Caco-2 (cell line): ENCODE measurements at regions not wholly inside any gene's neighbourhood (a gene's known extent, or its start where the extent isn't known, plus 50 kb on each side); places are given as distances from the start of the nearest gene placed in this dataset.

ENCODE experiments used
- BruUV-seq: library from RNA; stranded (reverse); fragments of 400-500 nt; replicated peaks from 2 replicates; lab custom pipeline; 2021; lab: Mats Ljungman, UMichigan
- CTCF ChIA-PET: fragments of 300-600 bp; sonication (Branson Sonifier 250); formaldehyde crosslinking; loops from one replicate; lab custom pipeline; 2022; ENCODE audit warnings: antibody characterized with exemption; lab: Charles Lee
- POLR2A ChIA-PET: fragments of 300-600 bp; sonication (Branson Sonifier 250); formaldehyde crosslinking; loops from one replicate; lab custom pipeline; 2022; ENCODE audit warnings: antibody characterized with exemption; lab: Charles Lee
- DNase-seq, 2 experiments: peaks; one replicate each; pipeline versions ENCODE4 v3.0.0 to v3.0.0-alpha.2; 2020 to 2022
- H3K27me3 ChIP-seq: replicated peaks from 2 replicates; pipeline ENCODE4 v1.6.0; 2011; ENCODE audit warnings: low read length; ENCODE audit not compliant: control insufficient read depth, insufficient read depth
- H3K36me3 ChIP-seq: 2 replicates; pipeline ENCODE4 v1.5.1; 2011; ENCODE audit warnings: low read length; ENCODE audit not compliant: control insufficient read depth, insufficient read depth
- H3K4me1 ChIP-seq: fragments of 250-450 bp; sonication (Bioruptor Pico); 2 replicates; pipeline ENCODE4 v1.5.1; 2020; ENCODE audit warnings: mild to moderate bottlenecking
- H3K4me3 ChIP-seq: 2 replicates; pipeline ENCODE4 v1.5.1; 2011; ENCODE audit warnings: low read depth, mild to moderate bottlenecking, control low read depth, low read length
- H3K9me3 ChIP-seq: fragments of 250-450 bp; sonication (Bioruptor Pico); 2 replicates; pipeline ENCODE4 v1.5.1; 2020; ENCODE audit warnings: mild to moderate bottlenecking, moderate library complexity
- H3K27ac Mint-ChIP-seq: one replicate; pipeline ENCODE4 v1.8.0; 2022; ENCODE audit warnings: mixed read lengths; ENCODE audit not compliant: unreplicated experiment
- H3K27me3 Mint-ChIP-seq: one replicate; pipeline ENCODE4 v1.8.0; 2022; ENCODE audit warnings: mixed read lengths; ENCODE audit not compliant: insufficient read depth, unreplicated experiment
- H3K36me3 Mint-ChIP-seq: one replicate; pipeline ENCODE4 v1.8.0; 2022; ENCODE audit warnings: mild to moderate bottlenecking, mixed read lengths; ENCODE audit not compliant: insufficient read depth, unreplicated experiment
- H3K4me1 Mint-ChIP-seq: one replicate; pipeline ENCODE4 v1.8.0; 2022; ENCODE audit warnings: low read depth, mixed read lengths; ENCODE audit not compliant: unreplicated experiment
- H3K4me3 Mint-ChIP-seq: one replicate; pipeline ENCODE4 v1.8.0; 2022; ENCODE audit warnings: mild to moderate bottlenecking, moderate library complexity, mixed read lengths; ENCODE audit not compliant: unreplicated experiment
- H3K9me3 Mint-ChIP-seq: one replicate; pipeline ENCODE4 v1.8.0; 2022; ENCODE audit warnings: mixed read lengths; ENCODE audit not compliant: unreplicated experiment
- intact Hi-C: fragments of 100-400 bp; cut with micrococcal nuclease; formaldehyde crosslinking; loops from one replicate; pipeline ENCODE4 v1.10.0; 2022; ENCODE audit not compliant: unreplicated experiment
- TF ChIP-seq, protein P1 (sequence below), 2 experiments: fragments of 200-600 bp in 1 of 2; IDR thresholded peaks; 1 replicate in 1 of 2; 2 replicates in 1 of 2; pipeline versions ENCODE4 v1.5.1 to v1.8.0; 2011 to 2022; ENCODE audit warnings: antibody characterized with exemption in 1 of 2, control low read depth in 1 of 2, inconsistent platforms in 1 of 2, low read depth in 1 of 2, low read length in 1 of 2, mild to moderate bottlenecking in 1 of 2, moderate library complexity in 1 of 2; ENCODE audit not compliant: insufficient read depth in 1 of 2, severe bottlenecking in 1 of 2, unreplicated experiment in 1 of 2

DNA sequence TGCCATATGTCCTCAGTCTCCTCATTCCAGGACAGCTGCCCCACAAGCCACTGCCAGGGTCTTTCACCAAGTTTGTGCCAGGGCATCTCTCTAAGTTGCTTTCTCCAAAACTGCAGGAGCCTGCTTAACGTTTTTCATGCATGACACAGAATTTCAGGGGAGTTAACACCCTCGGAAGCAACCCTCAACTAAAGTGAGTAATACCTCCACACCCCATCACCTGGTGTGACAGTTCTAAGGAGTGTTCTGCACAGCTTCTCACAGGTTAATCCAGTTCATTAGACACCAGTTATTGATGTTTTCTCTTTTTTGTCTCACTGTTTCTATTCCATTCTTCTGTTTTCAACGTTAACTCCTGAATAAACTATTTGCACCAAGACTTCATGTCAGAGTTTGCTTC, 115.0 kb downstream of the BACH1 start:
- intact Hi-C loops: no loop called here
- no peak overlapping the region for H3K4me3 Mint-ChIP-seq
- H3K27ac Mint-ChIP-seq: no peak overlapping the region
- no peaks in the 10 kb centered on the region for H3K9me3 ChIP-seq
- H3K4me3 ChIP-seq: no peak overlapping the region
- BruUV-seq: no TSS peak
- H3K36me3 Mint-ChIP-seq: no peaks in the 10 kb centered on the region
- no peaks in the 10 kb centered on the region for H3K27me3 Mint-ChIP-seq
- ChIA-PET CTCF (no interaction called here), POLR2A (no interaction called here)
- peaks cover 3% of the 10 kb centered on the region; the same call in 1 of the 2 replicates for H3K4me1 ChIP-seq
- peaks cover 17% of the 10 kb centered on the region for H3K4me1 Mint-ChIP-seq
- no peaks in the 10 kb centered on the region for H3K27me3 ChIP-seq
- H3K9me3 Mint-ChIP-seq: no peaks in the 10 kb centered on the region
- H3K36me3 ChIP-seq: no peaks in the 10 kb centered on the region
- DNase-seq: no peak
- TF ChIP-seq, protein P1, sequence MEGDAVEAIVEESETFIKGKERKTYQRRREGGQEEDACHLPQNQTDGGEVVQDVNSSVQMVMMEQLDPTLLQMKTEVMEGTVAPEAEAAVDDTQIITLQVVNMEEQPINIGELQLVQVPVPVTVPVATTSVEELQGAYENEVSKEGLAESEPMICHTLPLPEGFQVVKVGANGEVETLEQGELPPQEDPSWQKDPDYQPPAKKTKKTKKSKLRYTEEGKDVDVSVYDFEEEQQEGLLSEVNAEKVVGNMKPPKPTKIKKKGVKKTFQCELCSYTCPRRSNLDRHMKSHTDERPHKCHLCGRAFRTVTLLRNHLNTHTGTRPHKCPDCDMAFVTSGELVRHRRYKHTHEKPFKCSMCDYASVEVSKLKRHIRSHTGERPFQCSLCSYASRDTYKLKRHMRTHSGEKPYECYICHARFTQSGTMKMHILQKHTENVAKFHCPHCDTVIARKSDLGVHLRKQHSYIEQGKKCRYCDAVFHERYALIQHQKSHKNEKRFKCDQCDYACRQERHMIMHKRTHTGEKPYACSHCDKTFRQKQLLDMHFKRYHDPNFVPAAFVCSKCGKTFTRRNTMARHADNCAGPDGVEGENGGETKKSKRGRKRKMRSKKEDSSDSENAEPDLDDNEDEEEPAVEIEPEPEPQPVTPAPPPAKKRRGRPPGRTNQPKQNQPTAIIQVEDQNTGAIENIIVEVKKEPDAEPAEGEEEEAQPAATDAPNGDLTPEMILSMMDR (IDR thresholded peaks at IDR 0.05; ENCODE audit: insufficient read depth in 1 of 2, low read depth in 1 of 2, low read length in 1 of 2, severe bottlenecking in 1 of 2, unreplicated experiment in 1 of 2): no peak

GRCh38 chr21:29416268-29416667, 117.5 kb downstream of the BACH1 start:
- H3K4me1 ChIP-seq: peaks cover 3% of the 10 kb centered on the region; the same call in 1 of the 2 replicates
- CTCF ChIA-PET: no interaction called here
- no peak for DNase-seq
- no peaks in the 10 kb centered on the region for H3K27me3 Mint-ChIP-seq
- BruUV-seq: no TSS peak
- no peaks in the 10 kb centered on the region for H3K9me3 Mint-ChIP-seq
- H3K27ac Mint-ChIP-seq: no peak overlapping the region
- TF ChIP-seq, protein P1 (IDR thresholded peaks at IDR 0.05; ENCODE audit: insufficient read depth in 1 of 2, low read depth in 1 of 2, low read length in 1 of 2, severe bottlenecking in 1 of 2, unreplicated experiment in 1 of 2): no peak
- H3K9me3 ChIP-seq: no peaks in the 10 kb centered on the region
- H3K4me3 Mint-ChIP-seq: no peak overlapping the region
- no peak overlapping the region for H3K4me3 ChIP-seq
- H3K36me3 Mint-ChIP-seq: no peaks in the 10 kb centered on the region
- intact Hi-C loops: no loop called here
- no peaks in the 10 kb centered on the region for H3K27me3 ChIP-seq
- H3K36me3 ChIP-seq: no peaks in the 10 kb centered on the region
- POLR2A ChIA-PET: interaction anchor here (0.6 kb wide), 1 partner anchor 220 kb away, joined by 3 read pairs; no protein-coding TSS in a partner anchor
- peaks cover 7% of the 10 kb centered on the region for H3K4me1 Mint-ChIP-seq

GRCh38 chr21:29418813-29419212, 120.1 kb downstream of the BACH1 start:
- TF ChIP-seq, protein P1 (IDR thresholded peaks at IDR 0.05; ENCODE audit: insufficient read depth in 1 of 2, low read depth in 1 of 2, low read length in 1 of 2, severe bottlenecking in 1 of 2, unreplicated experiment in 1 of 2): no peak
- POLR2A ChIA-PET: no interaction called here

More at GRCh38 chr21:29418813-29419212, 120.1 kb downstream of the BACH1 start:
- Mint-ChIP-seq H3K4me3 (no peak overlapping the region), H3K4me1 (peaks cover 14% of the 10 kb centered on the region), H3K27me3 (no peaks in the 10 kb centered on the region), H3K27ac (no peak overlapping the region), H3K36me3 (no peaks in the 10 kb centered on the region), H3K9me3 (no peaks in the 10 kb centered on the region)
- CTCF ChIA-PET: no interaction called here
- H3K9me3 ChIP-seq: no peaks in the 10 kb centered on the region
- DNase-seq: no peak
- no peaks in the 10 kb centered on the region for H3K36me3 ChIP-seq
- no peaks in the 10 kb centered on the region for H3K27me3 ChIP-seq
- no peak overlapping the region for H3K4me3 ChIP-seq
- H3K4me1 ChIP-seq: peaks cover 11% of the 10 kb centered on the region
- intact Hi-C loops: no loop called here
- BruUV-seq: no TSS peak
